ENCODE measurements at regions not wholly inside any gene's neighbourhood (a gene's known extent, or its start where the extent isn't known, plus 50 kb on each side); places are given as distances from the start of the nearest gene placed in this dataset.

DNA sequence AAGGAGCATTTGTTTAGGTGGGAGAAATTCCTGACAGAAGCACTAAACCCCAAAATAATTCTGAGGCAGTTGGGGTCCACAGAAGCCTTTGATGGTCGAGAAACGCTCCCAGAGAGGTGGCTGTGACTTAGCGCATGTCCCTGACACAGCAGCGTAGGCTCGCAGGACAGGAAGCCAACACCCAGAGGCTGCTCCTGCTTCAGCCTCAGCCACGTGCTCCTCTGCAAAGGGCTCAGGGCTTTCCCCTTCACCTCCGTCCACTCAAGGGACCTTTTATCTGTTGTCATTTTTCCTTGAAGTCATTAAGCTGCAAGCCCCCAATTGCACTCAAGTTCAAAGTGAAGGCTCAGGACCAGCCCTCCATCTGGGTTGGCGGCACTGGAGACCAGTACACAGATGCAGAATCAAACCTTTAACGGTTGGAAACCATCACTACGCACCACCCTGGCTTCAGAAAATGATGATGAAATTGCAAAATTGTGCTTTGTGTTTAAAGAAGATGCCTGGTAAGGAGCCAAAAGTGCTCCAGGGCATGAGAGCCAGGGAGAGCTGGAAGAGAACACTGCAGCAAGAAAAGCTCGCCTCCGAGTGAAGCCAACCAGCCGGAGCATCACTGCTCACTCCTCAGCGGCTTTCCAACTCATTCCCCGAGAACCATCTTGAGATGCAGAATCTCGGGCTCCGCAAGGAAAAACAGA lies 219.6 kb downstream of the RAP2A start:
- POLR2A ChIA-PET = no interaction called here
- no peak overlapping the region for H3K9ac ChIP-seq (ENCODE audit: insufficient read depth, low read depth, low read length)
- TF ChIP-seq, protein P1, sequence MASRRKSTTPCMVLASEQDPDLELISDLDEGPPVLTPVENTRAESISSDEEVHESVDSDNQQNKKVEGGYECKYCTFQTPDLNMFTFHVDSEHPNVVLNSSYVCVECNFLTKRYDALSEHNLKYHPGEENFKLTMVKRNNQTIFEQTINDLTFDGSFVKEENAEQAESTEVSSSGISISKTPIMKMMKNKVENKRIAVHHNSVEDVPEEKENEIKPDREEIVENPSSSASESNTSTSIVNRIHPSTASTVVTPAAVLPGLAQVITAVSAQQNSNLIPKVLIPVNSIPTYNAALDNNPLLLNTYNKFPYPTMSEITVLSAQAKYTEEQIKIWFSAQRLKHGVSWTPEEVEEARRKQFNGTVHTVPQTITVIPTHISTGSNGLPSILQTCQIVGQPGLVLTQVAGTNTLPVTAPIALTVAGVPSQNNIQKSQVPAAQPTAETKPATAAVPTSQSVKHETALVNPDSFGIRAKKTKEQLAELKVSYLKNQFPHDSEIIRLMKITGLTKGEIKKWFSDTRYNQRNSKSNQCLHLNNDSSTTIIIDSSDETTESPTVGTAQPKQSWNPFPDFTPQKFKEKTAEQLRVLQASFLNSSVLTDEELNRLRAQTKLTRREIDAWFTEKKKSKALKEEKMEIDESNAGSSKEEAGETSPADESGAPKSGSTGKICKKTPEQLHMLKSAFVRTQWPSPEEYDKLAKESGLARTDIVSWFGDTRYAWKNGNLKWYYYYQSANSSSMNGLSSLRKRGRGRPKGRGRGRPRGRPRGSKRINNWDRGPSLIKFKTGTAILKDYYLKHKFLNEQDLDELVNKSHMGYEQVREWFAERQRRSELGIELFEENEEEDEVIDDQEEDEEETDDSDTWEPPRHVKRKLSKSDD (CRISPR knock-in tag; IDR thresholded peaks at IDR 0.05; ENCODE audit: low read depth) = no peak
- no peak for TF ChIP-seq TCF7 (IDR thresholded peaks at IDR 0.05; ENCODE audit: low read depth)
- TF ChIP-seq NR2C2 (CRISPR knock-in tag; IDR thresholded peaks at IDR 0.05; ENCODE audit: borderline replicate concordance) = no peak
- no peak for TF ChIP-seq RAD51 (IDR thresholded peaks at IDR 0.05; ENCODE audit: borderline replicate concordance)
- no peak for TF ChIP-seq ZMYM3 (CRISPR knock-in tag; IDR thresholded peaks at IDR 0.05)
- no peak for TF ChIP-seq SRSF1 (optimal IDR thresholded peaks at IDR 0.05; ENCODE audit: low read depth, low read length)
- TF ChIP-seq HOXA9 (CRISPR knock-in tag; IDR thresholded peaks at IDR 0.05; ENCODE audit: borderline replicate concordance) = no peak
- no peak for TF ChIP-seq NFE2L2 (IDR thresholded peaks at IDR 0.05; ENCODE audit: low read length)
- TF ChIP-seq ZNF251 (CRISPR knock-in tag; IDR thresholded peaks at IDR 0.05) = no peak
- no peak for TF ChIP-seq SATB2 (CRISPR knock-in tag; IDR thresholded peaks at IDR 0.05)
- TF ChIP-seq KDM2A (CRISPR knock-in tag; IDR thresholded peaks at IDR 0.05; ENCODE audit: borderline replicate concordance, low read depth) = no peak
- no peak for TF ChIP-seq HOXA3 (CRISPR knock-in tag; IDR thresholded peaks at IDR 0.05)
- H3K4me1 ChIP-seq (ENCODE audit: insufficient read depth, low read length) = no peaks in the 10 kb centered on the region
- ATAC-seq (no peak), DNase-seq (ENCODE audit: low spot score) (no peak), FAIRE-seq (no peak)
- in situ Hi-C loops (cut with HindIII; ENCODE audit: extremely low pct_ligation_motif_present, low pct_unique_long_range_greater_than_20kb) = no loop called here
- H3K9me3 ChIP-seq (ENCODE audit: low read length) = no peaks in the 10 kb centered on the region
- no TSS peak for BruUV-seq (replicated peaks)
- no peaks in the 10 kb centered on the region; a peak in 1 of 5 replicates for H3K27me3 ChIP-seq (ENCODE audit: control insufficient read depth in 1 of 2, insufficient read depth in 2 of 2, low read length in 2 of 2)
- CTCF ChIA-PET (ENCODE audit: low intra/inter-chr PET ratio, low total read pairs) = no interaction called here
- intact Hi-C loops (cut with micrococcal nuclease; ENCODE audit: unreplicated experiment) = no loop called here
- H3K36me3 ChIP-seq (replicated peaks in 1 of 2; ENCODE audit: control insufficient read depth in 1 of 2, insufficient read depth in 2 of 2, low read length in 2 of 2) = no peaks in the 10 kb centered on the region
- no peak overlapping the region for H3K4me3 ChIP-seq (replicated peaks in 1 of 3; ENCODE audit: insufficient read depth in 1 of 3, low read depth in 2 of 3, low read length in 3 of 3)
- no peak overlapping the region for H3K4me2 ChIP-seq (ENCODE audit: low read depth, low read length)
- no peaks in the 10 kb centered on the region for H3K79me2 ChIP-seq (ENCODE audit: insufficient read depth, low read length)
- no peaks in the 10 kb centered on the region for H4K20me1 ChIP-seq (ENCODE audit: insufficient read depth, low read length)
- WGBS (ENCODE audit: low lambda C conversion rate) = 38% methylated on average over 14 of the region's 17 CpGs
- no peak overlapping the region for H2AFZ ChIP-seq (ENCODE audit: low read length)
- H3K27ac ChIP-seq (ENCODE audit: extremely low read length, insufficient read depth, low read length) = no peak overlapping the region
